Endometrium (tissue), 2 donors: ENCODE measurements at regions not wholly inside any gene's neighbourhood (a gene's known extent, or its start where the extent isn't known, plus 50 kb on each side); places are given as distances from the start of the nearest gene placed in this dataset.
"Not testable (repeated sequence)": the region's sequence is repeated elsewhere in the genome, so short reads cannot be mapped to it uniquely, and the experiment has no call there.

Experiments
- FAIRE-seq: peaks from 2 replicates; lab custom pipeline; 2012; peaks lifted over from hg19 to GRCh38; lab: Jason Lieb, UNC
- donor health status: control.
- donor health status: control.

GRCh38 chr2:35441575-35441974 is 914.0 kb upstream of the CRIM1 start:
- FAIRE-seq = not testable (repeated sequence)

- not testable (repeated sequence) for FAIRE-seq
Observed at GRCh38 chr2:35440308-35440707, 915.3 kb upstream of the CRIM1 start.

- not testable (repeated sequence) for FAIRE-seq
Observed at GRCh38 chr2:35436893-35437292, 918.7 kb upstream of the CRIM1 start.

GRCh38 chr2:35428548-35428947 is 927.0 kb upstream of the CRIM1 start:
- no peak for FAIRE-seq

- FAIRE-seq = no peak
Observed at GRCh38 chr2:35421485-35421884, 934.1 kb upstream of the CRIM1 start.

GRCh38 chr2:35417293-35417692 is 938.3 kb upstream of the CRIM1 start:
- no peak for FAIRE-seq

GRCh38 chr2:35416391-35417140 is 939.0 kb upstream of the CRIM1 start:
- FAIRE-seq = peak; percentile 33

- FAIRE-seq = no peak
Observed at GRCh38 chr2:35415942-35416341, 939.6 kb upstream of the CRIM1 start.

GRCh38 chr2:35415282-35415681 is 940.3 kb upstream of the CRIM1 start:
- FAIRE-seq = no peak

GRCh38 chr2:35410431-35411061 is 945.0 kb upstream of the CRIM1 start:
- peak; percentile 74 for FAIRE-seq

GRCh38 chr2:35409762-35410161 is 945.8 kb upstream of the CRIM1 start:
- FAIRE-seq = no peak

- no peak for FAIRE-seq
Observed at GRCh38 chr2:35408320-35408719, 947.3 kb upstream of the CRIM1 start.

GRCh38 chr2:35391736-35392442 is 963.7 kb upstream of the CRIM1 start:
- FAIRE-seq = no peak

GRCh38 chr2:35378791-35379190 is 976.8 kb upstream of the CRIM1 start:
- FAIRE-seq = no peak

- no peak for FAIRE-seq
Observed at GRCh38 chr2:35374845-35375244, 980.7 kb upstream of the CRIM1 start.

- no peak for FAIRE-seq
Observed at GRCh38 chr2:35365859-35366258, 989.7 kb upstream of the CRIM1 start.

- FAIRE-seq = no peak
Observed at GRCh38 chr2:35356332-35356731, 999.2 kb upstream of the CRIM1 start.

GRCh38 chr2:35355056-35355455 is 1000.5 kb upstream of the CRIM1 start:
- no peak for FAIRE-seq

- FAIRE-seq = no peak
Observed at GRCh38 chr2:35347561-35347960, 1008.0 kb upstream of the CRIM1 start.

GRCh38 chr2:35343135-35343534 is 1012.4 kb upstream of the CRIM1 start:
- no peak for FAIRE-seq

GRCh38 chr2:35339211-35339610 is 1016.4 kb upstream of the CRIM1 start:
- FAIRE-seq = no peak

GRCh38 chr2:35337922-35338321 is 1017.7 kb upstream of the CRIM1 start:
- FAIRE-seq = no peak

- FAIRE-seq = no peak
Observed at GRCh38 chr2:35314049-35314448, 1041.5 kb upstream of the CRIM1 start.
